HFF-Myc (cell line): ENCODE measurements at regions not wholly inside any gene's neighbourhood (a gene's known extent, or its start where the extent isn't known, plus 50 kb on each side); places are given as distances from the start of the nearest gene placed in this dataset.

Experiments
- DNase-seq: peaks from one replicate; pipeline ENCODE4 v3.0.0-alpha.2; 2011; ENCODE audit warnings: low read depth; ENCODE audit errors: extremely low read depth
- H3K4me3 ChIP-seq: replicated peaks from 2 replicates; pipeline ENCODE4 v1.5.1; 2011; ENCODE audit warnings: low read depth, mild to moderate bottlenecking, control low read depth, low read length
- CTCF ChIP-seq: IDR thresholded peaks from 2 replicates; pipeline ENCODE4 v1.5.1; 2012; ENCODE audit warnings: mild to moderate bottlenecking, low read depth, low read length, control low read depth; ENCODE audit errors: missing control alignments

- H3K4me3 ChIP-seq = no peak overlapping the region
- TF ChIP-seq CTCF = no peak
- no peak for DNase-seq
Observed at GRCh38 chr18:57981308-57982028, 62.6 kb upstream of the NEDD4L start.

- H3K4me3 ChIP-seq = no peak overlapping the region
- TF ChIP-seq CTCF = no peak
- DNase-seq = no peak
Observed at GRCh38 chr18:57980573-57981307, 63.3 kb upstream of the NEDD4L start.

- TF ChIP-seq CTCF = no peak
- no peak for DNase-seq
- no peak overlapping the region for H3K4me3 ChIP-seq
Observed at GRCh38 chr18:57976230-57976773, 67.7 kb upstream of the NEDD4L start.

GRCh38 chr18:57975805-57976204, 68.2 kb upstream of the NEDD4L start:
- no peak overlapping the region for H3K4me3 ChIP-seq
- no peak for DNase-seq
- no peak for TF ChIP-seq CTCF

GRCh38 chr18:57974585-57975265, 69.3 kb upstream of the NEDD4L start:
- DNase-seq = no peak
- TF ChIP-seq CTCF = no peak
- H3K4me3 ChIP-seq = no peak overlapping the region

- no peak overlapping the region for H3K4me3 ChIP-seq
- TF ChIP-seq CTCF = no peak
- DNase-seq = no peak
Observed at GRCh38 chr18:57973889-57974288, 70.1 kb upstream of the NEDD4L start.
